ENCODE measurements at regions not wholly inside any gene's neighbourhood (a gene's known extent, or its start where the extent isn't known, plus 50 kb on each side); places are given as distances from the start of the nearest gene placed in this dataset.

DNA sequence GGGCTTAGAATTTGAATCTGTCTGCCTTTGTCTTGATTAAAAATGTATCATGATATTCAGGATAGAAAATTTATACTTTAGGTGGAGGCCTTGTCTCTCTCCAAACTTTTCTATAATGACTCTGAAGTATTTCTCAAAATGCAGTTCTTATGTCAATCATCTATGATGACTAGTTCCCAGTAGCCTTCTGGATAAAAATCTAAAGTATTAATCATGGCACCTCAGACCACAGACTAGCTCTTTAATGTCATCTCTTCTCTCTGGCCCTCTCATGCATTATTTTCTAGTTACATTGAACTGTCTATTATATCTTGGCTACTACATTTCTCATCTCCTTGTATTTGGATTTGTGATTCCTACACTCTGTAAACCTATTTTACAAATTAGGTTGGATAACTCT lies 96.9 kb downstream of the ZPLD1 start:
- TF ChIP-seq EZH2phosphoT487 (IDR thresholded peaks at IDR 0.05): no peak
- TF ChIP-seq, protein P1, sequence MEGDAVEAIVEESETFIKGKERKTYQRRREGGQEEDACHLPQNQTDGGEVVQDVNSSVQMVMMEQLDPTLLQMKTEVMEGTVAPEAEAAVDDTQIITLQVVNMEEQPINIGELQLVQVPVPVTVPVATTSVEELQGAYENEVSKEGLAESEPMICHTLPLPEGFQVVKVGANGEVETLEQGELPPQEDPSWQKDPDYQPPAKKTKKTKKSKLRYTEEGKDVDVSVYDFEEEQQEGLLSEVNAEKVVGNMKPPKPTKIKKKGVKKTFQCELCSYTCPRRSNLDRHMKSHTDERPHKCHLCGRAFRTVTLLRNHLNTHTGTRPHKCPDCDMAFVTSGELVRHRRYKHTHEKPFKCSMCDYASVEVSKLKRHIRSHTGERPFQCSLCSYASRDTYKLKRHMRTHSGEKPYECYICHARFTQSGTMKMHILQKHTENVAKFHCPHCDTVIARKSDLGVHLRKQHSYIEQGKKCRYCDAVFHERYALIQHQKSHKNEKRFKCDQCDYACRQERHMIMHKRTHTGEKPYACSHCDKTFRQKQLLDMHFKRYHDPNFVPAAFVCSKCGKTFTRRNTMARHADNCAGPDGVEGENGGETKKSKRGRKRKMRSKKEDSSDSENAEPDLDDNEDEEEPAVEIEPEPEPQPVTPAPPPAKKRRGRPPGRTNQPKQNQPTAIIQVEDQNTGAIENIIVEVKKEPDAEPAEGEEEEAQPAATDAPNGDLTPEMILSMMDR (IDR thresholded peaks at IDR 0.05): no peak

All from neural progenitor cell (in vitro differentiated cells).